ENCODE measurements at regions not wholly inside any gene's neighbourhood (a gene's known extent, or its start where the extent isn't known, plus 50 kb on each side); places are given as distances from the start of the nearest gene placed in this dataset.

- DNase-seq (ENCODE audit: low read depth, low spot score) = no peak
- POLR2A ChIA-PET = no interaction called here
- TF ChIP-seq, protein P1, sequence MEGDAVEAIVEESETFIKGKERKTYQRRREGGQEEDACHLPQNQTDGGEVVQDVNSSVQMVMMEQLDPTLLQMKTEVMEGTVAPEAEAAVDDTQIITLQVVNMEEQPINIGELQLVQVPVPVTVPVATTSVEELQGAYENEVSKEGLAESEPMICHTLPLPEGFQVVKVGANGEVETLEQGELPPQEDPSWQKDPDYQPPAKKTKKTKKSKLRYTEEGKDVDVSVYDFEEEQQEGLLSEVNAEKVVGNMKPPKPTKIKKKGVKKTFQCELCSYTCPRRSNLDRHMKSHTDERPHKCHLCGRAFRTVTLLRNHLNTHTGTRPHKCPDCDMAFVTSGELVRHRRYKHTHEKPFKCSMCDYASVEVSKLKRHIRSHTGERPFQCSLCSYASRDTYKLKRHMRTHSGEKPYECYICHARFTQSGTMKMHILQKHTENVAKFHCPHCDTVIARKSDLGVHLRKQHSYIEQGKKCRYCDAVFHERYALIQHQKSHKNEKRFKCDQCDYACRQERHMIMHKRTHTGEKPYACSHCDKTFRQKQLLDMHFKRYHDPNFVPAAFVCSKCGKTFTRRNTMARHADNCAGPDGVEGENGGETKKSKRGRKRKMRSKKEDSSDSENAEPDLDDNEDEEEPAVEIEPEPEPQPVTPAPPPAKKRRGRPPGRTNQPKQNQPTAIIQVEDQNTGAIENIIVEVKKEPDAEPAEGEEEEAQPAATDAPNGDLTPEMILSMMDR (IDR thresholded peaks at IDR 0.05; ENCODE audit: insufficient read depth, low read length, missing control alignments) = no peak
- CTCF ChIA-PET = no interaction called here
- no peak overlapping the region for H3K4me3 ChIP-seq (ENCODE audit: low read depth, low read length)
Measured at GRCh38 chr12:98291828-98292227, 223.6 kb upstream of the TMPO start.

- ChIA-PET CTCF (no interaction called here), POLR2A (no interaction called here)
- TF ChIP-seq, protein P1 (IDR thresholded peaks at IDR 0.05; ENCODE audit: insufficient read depth, low read length, missing control alignments) = no peak
- DNase-seq (ENCODE audit: low read depth, low spot score) = no peak
- no peak overlapping the region for H3K4me3 ChIP-seq (ENCODE audit: low read depth, low read length)
Measured at GRCh38 chr12:98294051-98294805, 221.2 kb upstream of the TMPO start.

GRCh38 chr12:98295681-98296080, 219.7 kb upstream of the TMPO start:
- ChIA-PET POLR2A (no interaction called here), CTCF (no interaction called here)
- TF ChIP-seq, protein P1 (IDR thresholded peaks at IDR 0.05; ENCODE audit: insufficient read depth, low read length, missing control alignments) = no peak

GRCh38 chr12:98296462-98297079, 218.8 kb upstream of the TMPO start:
- ChIA-PET CTCF (no interaction called here), POLR2A (no interaction called here)
- H3K4me3 ChIP-seq (ENCODE audit: low read depth, low read length) = no peak overlapping the region
- no peak for DNase-seq (ENCODE audit: low read depth, low spot score)
- TF ChIP-seq, protein P1 (IDR thresholded peaks at IDR 0.05; ENCODE audit: insufficient read depth, low read length, missing control alignments) = no peak

More at GRCh38 chr12:98295681-98296080, 219.7 kb upstream of the TMPO start:
- DNase-seq (ENCODE audit: low read depth, low spot score) = peak; percentile 23
- H3K4me3 ChIP-seq (ENCODE audit: low read depth, low read length) = no peak overlapping the region

- TF ChIP-seq, protein P1 (IDR thresholded peaks at IDR 0.05; ENCODE audit: insufficient read depth, low read length, missing control alignments) = no peak
- DNase-seq (ENCODE audit: low read depth, low spot score) = no peak
- no peak overlapping the region for H3K4me3 ChIP-seq (ENCODE audit: low read depth, low read length)
- CTCF ChIA-PET = no interaction called here
- POLR2A ChIA-PET = no interaction called here
Measured at GRCh38 chr12:98297538-98297937, 217.9 kb upstream of the TMPO start.

GRCh38 chr12:98308141-98308540, 207.2 kb upstream of the TMPO start:
- POLR2A ChIA-PET = no interaction called here
- TF ChIP-seq, protein P1 (IDR thresholded peaks at IDR 0.05; ENCODE audit: insufficient read depth, low read length, missing control alignments) = no peak
- CTCF ChIA-PET = no interaction called here

More at GRCh38 chr12:98308141-98308540, 207.2 kb upstream of the TMPO start:
- H3K4me3 ChIP-seq (ENCODE audit: low read depth, low read length) = no peak overlapping the region
- DNase-seq (ENCODE audit: low read depth, low spot score) = no peak

Measured in AG04449 (cell line).